HuH-7 (cell line): ENCODE measurements at regions not wholly inside any gene's neighbourhood (a gene's known extent, or its start where the extent isn't known, plus 50 kb on each side); places are given as distances from the start of the nearest gene placed in this dataset.
A peak's percentile ranks its signal among the peaks of the same experiment; 100 is the strongest.

Experiments used
- DNase-seq: peaks from one replicate; pipeline ENCODE4 v3.0.0; 2011; ENCODE audit warnings: low spot score

- no peak for DNase-seq
Measured at GRCh38 chr4:20403846-20404245, 152.1 kb downstream of the SLIT2 start.

- no peak for DNase-seq
Measured at GRCh38 chr4:20408611-20409010, 156.9 kb downstream of the SLIT2 start.

- no peak for DNase-seq
Measured at GRCh38 chr4:20412072-20412471, 160.4 kb downstream of the SLIT2 start.

- no peak for DNase-seq
Measured at GRCh38 chr4:20416800-20417199, 165.1 kb downstream of the SLIT2 start.

GRCh38 chr4:20418861-20419451, 167.3 kb downstream of the SLIT2 start:
- peak; percentile 15 for DNase-seq

GRCh38 chr4:20420916-20421602, 169.4 kb downstream of the SLIT2 start:
- no peak for DNase-seq

- no peak for DNase-seq
Measured at GRCh38 chr4:20421603-20421985, 169.9 kb downstream of the SLIT2 start.

GRCh38 chr4:20422398-20422797, 170.7 kb downstream of the SLIT2 start:
- DNase-seq, result peak; percentile 28

GRCh38 chr4:20423420-20423819, 171.7 kb downstream of the SLIT2 start:
- DNase-seq, result no peak

- DNase-seq, result no peak
Measured at GRCh38 chr4:20426028-20426427, 174.3 kb downstream of the SLIT2 start.

GRCh38 chr4:20428436-20429160, 176.9 kb downstream of the SLIT2 start:
- no peak for DNase-seq

GRCh38 chr4:20430259-20430941, 178.7 kb downstream of the SLIT2 start:
- DNase-seq, result no peak

GRCh38 chr4:20431543-20431951, 179.8 kb downstream of the SLIT2 start:
- DNase-seq, result no peak

- DNase-seq, result no peak
Measured at GRCh38 chr4:20432088-20432487, 180.4 kb downstream of the SLIT2 start.

GRCh38 chr4:20433097-20433705, 181.5 kb downstream of the SLIT2 start:
- no peak for DNase-seq

- DNase-seq, result no peak
Measured at GRCh38 chr4:20440170-20440569, 188.5 kb downstream of the SLIT2 start.

GRCh38 chr4:20443015-20443805, 191.5 kb downstream of the SLIT2 start:
- no peak for DNase-seq

GRCh38 chr4:20444599-20445337, 193.1 kb downstream of the SLIT2 start:
- no peak for DNase-seq

- DNase-seq, result no peak
Measured at GRCh38 chr4:20445933-20446723, 194.4 kb downstream of the SLIT2 start.

- DNase-seq, result no peak
Measured at GRCh38 chr4:20447103-20447502, 195.4 kb downstream of the SLIT2 start.
